Karpas-422 (cell line): ENCODE measurements at regions not wholly inside any gene's neighbourhood (a gene's known extent, or its start where the extent isn't known, plus 50 kb on each side); places are given as distances from the start of the nearest gene placed in this dataset.

ENCODE experiments used
- DNase-seq: peaks from one replicate; pipeline ENCODE4 v3.0.0-alpha.2; 2015
- H2AFZ ChIP-seq: fragments of 200-600 bp; sonication (generic); 2 replicates; pipeline ENCODE4 v1.6.1; 2014; ENCODE audit warnings: antibody characterized with exemption, low read length, mixed read lengths
- H3K27ac ChIP-seq: fragments of 200-600 bp; sonication (generic); 2 replicates; pipeline ENCODE4 v1.5.1; 2014; ENCODE audit warnings: mild to moderate bottlenecking, low read length, moderate library complexity
- H3K27me3 ChIP-seq: fragments of 200-600 bp; sonication (generic); 2 replicates; pipeline ENCODE4 v1.6.1; 2014; ENCODE audit warnings: low read length, mixed read lengths
- H3K36me3 ChIP-seq: fragments of 200-600 bp; sonication (generic); 2 replicates; pipeline ENCODE4 v1.6.1; 2014; ENCODE audit warnings: low read length, mixed read lengths; ENCODE audit not compliant: insufficient read depth
- H3K4me1 ChIP-seq: fragments of 200-600 bp; sonication (generic); 2 replicates; pipeline ENCODE4 v1.6.1; 2014; ENCODE audit warnings: mild to moderate bottlenecking, low read length, mixed read lengths
- H3K4me2 ChIP-seq: fragments of 200-600 bp; sonication (generic); 2 replicates; pipeline ENCODE4 v1.6.1; 2014; ENCODE audit warnings: low read length, low read depth, mild to moderate bottlenecking; ENCODE audit not compliant: poor library complexity, severe bottlenecking
- H3K4me3 ChIP-seq: fragments of 200-600 bp; sonication (generic); 2 replicates; pipeline ENCODE4 v1.5.1; 2014; ENCODE audit warnings: mild to moderate bottlenecking, antibody characterized with exemption, low read length, mixed read lengths
- H3K79me2 ChIP-seq: fragments of 200-600 bp; sonication (generic); 2 replicates; pipeline ENCODE4 v1.6.1; 2014; ENCODE audit warnings: mild to moderate bottlenecking, low read length, mixed read lengths
- H3K9ac ChIP-seq: fragments of 200-600 bp; sonication (generic); 2 replicates; pipeline ENCODE4 v1.6.0; 2014; ENCODE audit warnings: low read length
- H3K9me2 ChIP-seq: fragments of 200-600 bp; sonication (generic), shearing (Covaris generic); replicated peaks from 2 replicates; pipeline ENCODE4 v1.6.0; 2014; ENCODE audit warnings: mild to moderate bottlenecking, low read length, moderate library complexity; ENCODE audit not compliant: insufficient read depth
- H3K9me3 ChIP-seq: fragments of 300-700, 200-600 bp; sonication (generic); 2 replicates; pipeline ENCODE4 v1.6.1; 2014; ENCODE audit warnings: low read length, mixed read lengths
- H4K20me1 ChIP-seq: fragments of 200-600 bp; sonication (generic); 2 replicates; pipeline ENCODE4 v1.6.1; 2014; ENCODE audit warnings: mild to moderate bottlenecking, antibody characterized with exemption, low read length, low read depth; ENCODE audit not compliant: insufficient read depth

DNA sequence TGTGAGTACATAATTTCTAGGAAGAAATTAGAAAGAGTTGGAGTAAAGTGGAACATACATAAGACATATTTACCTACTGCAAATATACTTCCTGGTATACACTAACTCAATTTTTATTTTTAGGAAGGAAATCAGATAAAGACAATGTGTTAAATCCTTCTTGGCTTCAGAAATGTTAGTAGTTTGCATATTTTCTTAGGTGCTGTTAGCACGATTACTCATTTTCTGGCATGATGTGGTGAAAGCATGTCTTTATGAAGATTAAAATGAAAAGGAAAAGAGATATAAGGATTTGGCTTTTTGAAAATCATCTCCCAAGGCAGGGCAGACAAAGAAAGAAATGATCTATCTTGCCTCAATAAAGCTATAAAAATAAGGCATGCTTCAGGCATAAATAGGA, 287.6 kb upstream of the E2F7 start:
- no peak for DNase-seq
- Histone ChIP-seq H3K79me2 (no peaks in the 10 kb centered on the region), H2AFZ (no peak overlapping the region), H3K4me1 (no peaks in the 10 kb centered on the region), H3K36me3 (no peaks in the 10 kb centered on the region), H3K4me2 (no peak overlapping the region), H3K9me2 (no peaks in the 10 kb centered on the region), H4K20me1 (no peaks in the 10 kb centered on the region), H3K27me3 (no peaks in the 10 kb centered on the region), H3K4me3 (no peak overlapping the region), H3K27ac (no peak overlapping the region), H3K9me3 (no peaks in the 10 kb centered on the region), H3K9ac (no peak overlapping the region)

DNA sequence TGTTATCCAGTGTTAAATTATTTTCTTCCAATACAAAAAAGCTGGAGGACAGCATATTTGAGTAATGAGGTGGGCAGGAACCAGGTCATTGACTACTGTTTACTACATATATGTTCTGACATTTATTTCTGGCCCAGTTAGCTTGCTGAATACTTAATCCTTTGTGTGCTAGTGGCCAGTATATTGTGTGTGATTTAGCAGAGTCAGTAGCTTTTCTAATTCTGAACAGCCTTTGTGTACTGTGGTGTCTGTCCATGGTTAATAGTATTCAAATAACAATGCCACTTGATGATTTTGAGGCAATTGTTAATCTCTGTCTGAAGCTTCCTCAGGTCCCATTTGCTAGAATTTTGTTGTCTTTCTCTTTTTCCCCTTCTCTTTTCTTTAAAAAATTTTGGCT, 286.5 kb upstream of the E2F7 start:
- no peak overlapping the region for H3K9ac ChIP-seq
- H3K4me3 ChIP-seq: no peak overlapping the region
- no peaks in the 10 kb centered on the region for H3K27me3 ChIP-seq
- no peak overlapping the region for H3K4me2 ChIP-seq
- H3K9me3 ChIP-seq: no peaks in the 10 kb centered on the region
- H3K4me1 ChIP-seq: no peaks in the 10 kb centered on the region
- no peaks in the 10 kb centered on the region for H3K36me3 ChIP-seq
- no peak overlapping the region for H3K27ac ChIP-seq
- H3K79me2 ChIP-seq: no peaks in the 10 kb centered on the region
- H4K20me1 ChIP-seq: no peaks in the 10 kb centered on the region
- H3K9me2 ChIP-seq: no peaks in the 10 kb centered on the region
- H2AFZ ChIP-seq: no peak overlapping the region
- no peak for DNase-seq

DNA sequence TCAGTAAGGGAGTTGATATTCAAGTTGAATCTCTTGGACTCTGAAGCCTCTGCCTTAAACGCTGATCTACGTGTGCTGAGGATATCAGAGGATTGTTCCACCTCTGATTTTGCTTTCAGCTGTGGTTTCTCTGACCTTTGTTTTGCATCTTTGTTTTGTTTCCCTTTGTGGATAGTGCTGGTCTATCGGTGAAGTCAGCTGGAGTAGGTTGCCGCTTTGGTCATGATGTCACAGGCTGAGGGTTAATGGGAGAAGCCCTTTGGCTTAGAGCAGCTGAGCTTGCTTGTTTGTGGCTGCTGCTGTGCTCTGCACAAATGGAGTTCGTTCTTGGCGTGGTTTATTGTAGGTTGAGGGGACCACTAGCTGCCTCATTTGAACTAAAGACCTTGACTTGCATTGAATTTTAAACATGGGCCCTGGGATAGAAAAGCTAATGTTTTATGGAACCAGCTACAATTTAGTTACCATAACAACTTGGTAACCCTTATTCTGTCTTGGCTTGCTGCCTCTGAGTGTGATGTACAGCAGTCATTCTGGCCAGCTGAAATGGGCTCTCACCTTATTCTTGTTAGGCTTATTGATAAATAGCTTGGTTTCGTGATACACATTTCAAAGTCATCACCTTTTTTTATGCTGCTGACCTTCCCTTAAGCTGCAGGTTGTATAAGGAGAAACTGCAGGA, 284.5 kb upstream of the E2F7 start:
- no peaks in the 10 kb centered on the region for H3K4me1 ChIP-seq
- no peak overlapping the region for H3K4me2 ChIP-seq
- H2AFZ ChIP-seq: no peak overlapping the region
- H3K9me3 ChIP-seq: no peaks in the 10 kb centered on the region
- no peak overlapping the region for H3K4me3 ChIP-seq
- no peak overlapping the region for H3K27ac ChIP-seq
- no peaks in the 10 kb centered on the region for H3K36me3 ChIP-seq
- DNase-seq: no peak
- H3K79me2 ChIP-seq: no peaks in the 10 kb centered on the region
- no peak overlapping the region for H3K9ac ChIP-seq
- no peaks in the 10 kb centered on the region for H4K20me1 ChIP-seq
- H3K27me3 ChIP-seq: no peaks in the 10 kb centered on the region
- no peaks in the 10 kb centered on the region for H3K9me2 ChIP-seq

DNA sequence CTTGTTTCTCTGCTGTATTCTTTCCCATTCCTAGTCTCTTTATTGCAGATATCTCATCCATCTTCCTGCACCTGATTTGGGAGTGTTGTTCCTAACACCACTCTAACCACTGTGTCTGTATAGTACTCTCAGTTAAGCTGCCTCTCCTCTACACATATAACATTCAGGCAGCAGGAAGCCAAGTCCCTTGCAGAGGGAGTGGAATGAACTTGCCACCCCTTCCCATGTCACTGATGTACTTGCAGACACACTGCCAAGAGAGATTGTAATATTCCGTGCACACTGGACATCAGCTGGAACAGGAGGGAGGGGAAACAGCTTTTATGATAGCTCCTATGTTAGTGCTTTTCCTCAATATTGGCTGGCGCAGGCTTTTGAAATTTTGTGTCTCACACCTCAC, 281.6 kb upstream of the E2F7 start:
- H3K9me2 ChIP-seq: no peaks in the 10 kb centered on the region
- H3K27me3 ChIP-seq: no peaks in the 10 kb centered on the region
- H3K79me2 ChIP-seq: no peaks in the 10 kb centered on the region
- H3K36me3 ChIP-seq: no peaks in the 10 kb centered on the region
- no peak overlapping the region for H3K4me3 ChIP-seq
- no peaks in the 10 kb centered on the region for H3K4me1 ChIP-seq
- no peaks in the 10 kb centered on the region for H4K20me1 ChIP-seq
- no peak overlapping the region for H3K9ac ChIP-seq
- H3K4me2 ChIP-seq: no peak overlapping the region
- H2AFZ ChIP-seq: no peak overlapping the region
- no peak for DNase-seq
- no peaks in the 10 kb centered on the region for H3K9me3 ChIP-seq
- H3K27ac ChIP-seq: no peak overlapping the region

- no peaks in the 10 kb centered on the region for H3K79me2 ChIP-seq
- H3K27ac ChIP-seq: no peak overlapping the region
- no peaks in the 10 kb centered on the region for H4K20me1 ChIP-seq
- no peak overlapping the region for H3K9ac ChIP-seq
- no peaks in the 10 kb centered on the region for H3K36me3 ChIP-seq
- no peaks in the 10 kb centered on the region for H3K27me3 ChIP-seq
- no peaks in the 10 kb centered on the region for H3K9me2 ChIP-seq
- H2AFZ ChIP-seq: no peak overlapping the region
- H3K4me2 ChIP-seq: no peak overlapping the region
- no peaks in the 10 kb centered on the region for H3K9me3 ChIP-seq
- no peak for DNase-seq
- H3K4me1 ChIP-seq: no peaks in the 10 kb centered on the region
- no peak overlapping the region for H3K4me3 ChIP-seq
These were observed 280.0 kb upstream of the E2F7 start for GRCh38 chr12:77345336-77345735.

- Histone ChIP-seq H3K27ac (no peak overlapping the region), H3K9me3 (no peaks in the 10 kb centered on the region), H3K4me2 (no peak overlapping the region), H3K4me1 (no peaks in the 10 kb centered on the region), H4K20me1 (no peaks in the 10 kb centered on the region), H3K36me3 (no peaks in the 10 kb centered on the region), H3K4me3 (no peak overlapping the region), H3K9ac (no peak overlapping the region), H3K79me2 (no peaks in the 10 kb centered on the region), H3K27me3 (no peaks in the 10 kb centered on the region), H3K9me2 (no peaks in the 10 kb centered on the region), H2AFZ (no peak overlapping the region)
- no peak for DNase-seq
These were observed 279.3 kb upstream of the E2F7 start for GRCh38 chr12:77344651-77345050.

DNA sequence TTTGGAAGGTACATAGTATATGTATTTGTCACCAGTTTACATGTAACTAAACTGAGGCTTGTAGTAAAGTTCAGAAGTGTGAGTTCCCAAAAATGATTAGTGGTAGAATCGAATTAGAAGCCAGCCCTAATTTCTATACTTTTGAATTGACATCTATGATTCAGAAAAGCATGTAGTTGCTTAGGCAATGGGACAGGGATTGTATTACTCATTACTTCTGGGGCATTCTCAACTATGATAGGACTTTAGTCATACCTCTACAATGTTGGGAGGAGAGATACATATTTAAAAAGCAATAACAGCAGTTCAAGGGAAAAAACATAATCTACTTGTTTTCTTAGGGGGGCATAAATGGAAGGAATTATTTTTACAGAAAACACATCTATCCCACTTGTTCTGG, 277.9 kb upstream of the E2F7 start:
- no peaks in the 10 kb centered on the region for H4K20me1 ChIP-seq
- H3K9me2 ChIP-seq: no peaks in the 10 kb centered on the region
- H3K36me3 ChIP-seq: no peaks in the 10 kb centered on the region
- no peaks in the 10 kb centered on the region for H3K9me3 ChIP-seq
- H3K4me1 ChIP-seq: no peaks in the 10 kb centered on the region
- no peaks in the 10 kb centered on the region for H3K79me2 ChIP-seq
- H3K27ac ChIP-seq: no peak overlapping the region
- DNase-seq: no peak
- H3K4me2 ChIP-seq: no peak overlapping the region
- no peak overlapping the region for H3K9ac ChIP-seq
- H3K4me3 ChIP-seq: no peak overlapping the region
- no peaks in the 10 kb centered on the region for H3K27me3 ChIP-seq
- H2AFZ ChIP-seq: no peak overlapping the region

GRCh38 chr12:77342253-77342652, 276.9 kb upstream of the E2F7 start:
- Histone ChIP-seq H3K27ac (no peak overlapping the region), H3K4me1 (no peaks in the 10 kb centered on the region), H4K20me1 (no peaks in the 10 kb centered on the region), H3K9ac (no peak overlapping the region), H3K79me2 (no peaks in the 10 kb centered on the region), H3K36me3 (no peaks in the 10 kb centered on the region), H3K4me2 (no peak overlapping the region), H3K9me3 (no peaks in the 10 kb centered on the region), H2AFZ (no peak overlapping the region), H3K9me2 (no peaks in the 10 kb centered on the region), H3K27me3 (no peaks in the 10 kb centered on the region), H3K4me3 (no peak overlapping the region)
- DNase-seq: no peak

- no peak for DNase-seq
- H3K4me1 ChIP-seq: no peaks in the 10 kb centered on the region
- H3K36me3 ChIP-seq: no peaks in the 10 kb centered on the region
- H2AFZ ChIP-seq: no peak overlapping the region
- no peaks in the 10 kb centered on the region for H3K27me3 ChIP-seq
- no peak overlapping the region for H3K4me3 ChIP-seq
- no peaks in the 10 kb centered on the region for H3K9me2 ChIP-seq
- no peak overlapping the region for H3K4me2 ChIP-seq
- H3K9ac ChIP-seq: no peak overlapping the region
- no peaks in the 10 kb centered on the region for H4K20me1 ChIP-seq
- H3K79me2 ChIP-seq: no peaks in the 10 kb centered on the region
- H3K27ac ChIP-seq: no peak overlapping the region
- H3K9me3 ChIP-seq: no peaks in the 10 kb centered on the region
These were observed 274.2 kb upstream of the E2F7 start for GRCh38 chr12:77339610-77340009.
